SK-N-SH (cell line): ENCODE measurements at regions not wholly inside any gene's neighbourhood (a gene's known extent, or its start where the extent isn't known, plus 50 kb on each side); places are given as distances from the start of the nearest gene placed in this dataset.

ENCODE experiments used
- CTCF ChIA-PET: fragments of 300-600, 350-600 bp; formaldehyde crosslinking; extraction: SDS; loops from one replicate; lab custom pipeline; 2021; lab: Yijun Ruan, JAX
- POLR2A ChIA-PET: fragments of 350-600 bp; sonication (Branson Sonifier 250); formaldehyde crosslinking; extraction: SDS; loops from one replicate; lab custom pipeline; 2020; ENCODE audit warnings: antibody characterized with exemption, inconsistent platforms; lab: Yijun Ruan, JAX
- DNase-seq: peaks from one replicate; pipeline ENCODE4 v3.0.0; 2012
- H2AFZ ChIP-seq: fragments of 200-600 bp; sonication (generic); 2 replicates; pipeline ENCODE4 v1.8.1; 2016; ENCODE audit warnings: antibody characterized with exemption, mild to moderate bottlenecking, low read depth
- H3F3A ChIP-seq: fragments of 200-600 bp; sonication (generic); replicated peaks from 2 replicates; pipeline ENCODE3; 2016; ENCODE audit warnings: antibody characterized with exemption, mild to moderate bottlenecking; ENCODE audit not compliant: insufficient read depth
- H3K27ac ChIP-seq, 2 experiments: fragments of 200-500 bp in 1 of 2; fragments of 200-600 bp in 1 of 2; sonication (Bioruptor generic) in 1 of 2; sonication (generic), shearing (Covaris generic) in 1 of 2; 2 replicates each; pipeline versions ENCODE4 v1.5.1 to v1.6.1; 2014 to 2016; ENCODE audit warnings: low read depth in 2 of 2, inconsistent platforms in 1 of 2, low read length in 1 of 2, mild to moderate bottlenecking in 1 of 2, mixed read lengths in 1 of 2
- H3K27me3 ChIP-seq: fragments of 200-600 bp; sonication (generic), shearing (Covaris generic); 2 replicates; pipeline ENCODE4 v1.6.1; 2016; ENCODE audit warnings: mixed run types; ENCODE audit not compliant: insufficient read depth
- H3K36me3 ChIP-seq, 2 experiments: fragments of 200-500 bp in 1 of 2; fragments of 200-600 bp in 1 of 2; sonication (Bioruptor generic) in 1 of 2; sonication (generic) in 1 of 2; replicated peaks in 1 of 2; 2 replicates each; pipeline versions ENCODE3 to v1.5.1; 2014 to 2016; ENCODE audit warnings: low read length in 1 of 2, mild to moderate bottlenecking in 1 of 2; ENCODE audit not compliant: insufficient read depth in 2 of 2, control insufficient read depth in 1 of 2
- H3K4me1 ChIP-seq, 2 experiments: fragments of 200-500 bp in 1 of 2; fragments of 200-600 bp in 1 of 2; sonication (Bioruptor generic) in 1 of 2; sonication (generic), shearing (Covaris generic) in 1 of 2; 2 replicates each; pipeline versions ENCODE4 v1.5.1 to v1.6.1; 2014 to 2016; ENCODE audit warnings: low read depth in 1 of 2, low read length in 1 of 2, mixed run types in 1 of 2; ENCODE audit not compliant: insufficient read depth in 2 of 2, control insufficient read depth in 1 of 2
- H3K4me2 ChIP-seq: fragments of 200-600 bp; sonication (generic), shearing (Covaris generic); 2 replicates; pipeline ENCODE4 v1.6.1; 2017; ENCODE audit warnings: mixed run types
- H3K4me3 ChIP-seq, 2 experiments: fragments of 200-500 bp in 1 of 2; fragments of 200-600 bp in 1 of 2; sonication (Bioruptor generic) in 1 of 2; sonication (generic), shearing (Covaris generic) in 1 of 2; 2 replicates each; pipeline versions ENCODE4 v1.5.1 to v1.8.1; 2014 to 2016; ENCODE audit warnings: low read depth in 2 of 2, inconsistent platforms in 1 of 2, low read length in 1 of 2, mild to moderate bottlenecking in 1 of 2, mixed read lengths in 1 of 2, moderate library complexity in 1 of 2
- H3K79me2 ChIP-seq: fragments of 200-600 bp; sonication (generic); 2 replicates; pipeline ENCODE4 v1.8.1; 2017; ENCODE audit warnings: mild to moderate bottlenecking; ENCODE audit not compliant: insufficient read depth
- H3K9ac ChIP-seq: fragments of 200-600 bp; sonication (generic); 2 replicates; pipeline ENCODE4 v1.6.1; 2017; ENCODE audit warnings: mixed run types
- H3K9me2 ChIP-seq: fragments of 200-600 bp; sonication (generic); 2 replicates; pipeline ENCODE4 v1.6.1; 2017; ENCODE audit warnings: mixed run types
- H3K9me3 ChIP-seq: fragments of 200-600 bp; sonication (generic); 2 replicates; pipeline ENCODE4 v1.6.1; 2017; ENCODE audit warnings: mixed run types, mild to moderate bottlenecking, moderate library complexity
- H4K20me1 ChIP-seq: fragments of 200-600 bp; sonication (generic); 2 replicates; pipeline ENCODE4 v1.6.1; 2017; ENCODE audit warnings: mild to moderate bottlenecking, mixed run types; ENCODE audit not compliant: insufficient read depth
- EZH2phosphoT487 ChIP-seq: fragments of 200-600 bp; sonication (generic); IDR thresholded peaks from 2 replicates; pipeline ENCODE4 v1.6.1; 2017; ENCODE audit warnings: low read depth, mixed run types, mild to moderate bottlenecking, antibody characterized with exemption, moderate library complexity, borderline replicate concordance
- FOSL2 ChIP-seq: IDR thresholded peaks from 2 replicates; pipeline ENCODE4 v1.4.0; 2012; ENCODE audit warnings: low read depth, mild to moderate bottlenecking, moderate library complexity, borderline replicate concordance
- FOXM1 ChIP-seq: IDR thresholded peaks from 2 replicates; pipeline ENCODE4 v1.4.0; 2012; ENCODE audit warnings: low read depth, mild to moderate bottlenecking
- GABPA ChIP-seq: IDR thresholded peaks from 2 replicates; pipeline ENCODE4 v1.4.0; 2012; ENCODE audit warnings: low read depth, mild to moderate bottlenecking
- GATA2 ChIP-seq: sonication (generic); formaldehyde crosslinking; IDR thresholded peaks from 2 replicates; pipeline ENCODE4 v1.5.0; 2020; ENCODE audit warnings: mild to moderate bottlenecking, missing genetic modification reagents
- IRF3 ChIP-seq: fragments of 150-350 bp; IDR thresholded peaks from 2 replicates; pipeline ENCODE4 v1.6.1; 2016; ENCODE audit warnings: mild to moderate bottlenecking, low read depth, low read length
- MAX ChIP-seq: IDR thresholded peaks from 2 replicates; pipeline ENCODE4 v1.4.0; 2012; ENCODE audit warnings: low read depth
- MXI1 ChIP-seq: IDR thresholded peaks from 2 replicates; pipeline ENCODE4 v1.6.1; 2012; ENCODE audit warnings: mild to moderate bottlenecking, low read depth, low read length, improper control_type of control experiment
- NFIC ChIP-seq: IDR thresholded peaks from 2 replicates; pipeline ENCODE4 v1.4.0; 2012; ENCODE audit warnings: borderline replicate concordance
- RCOR1 ChIP-seq: fragments of 150-350 bp; IDR thresholded peaks from 2 replicates; pipeline ENCODE4 v1.6.1; 2017; ENCODE audit warnings: antibody characterized with exemption, low read length
- REST ChIP-seq: IDR thresholded peaks from 2 replicates; pipeline ENCODE4 v1.6.1; 2012; ENCODE audit warnings: mild to moderate bottlenecking, low read depth, low read length, moderate library complexity
- SIN3A ChIP-seq: IDR thresholded peaks from 2 replicates; pipeline ENCODE4 v1.6.1; 2012; ENCODE audit warnings: low read depth, mild to moderate bottlenecking, low read length, moderate library complexity, borderline replicate concordance
- TAF1 ChIP-seq: IDR thresholded peaks from 2 replicates; pipeline ENCODE4 v1.6.1; 2012; ENCODE audit warnings: low read depth, mild to moderate bottlenecking, low read length, moderate library complexity, borderline replicate concordance
- TCF12 ChIP-seq: IDR thresholded peaks from 2 replicates; pipeline ENCODE4 v1.4.0; 2012
- TEAD4 ChIP-seq: IDR thresholded peaks from 2 replicates; pipeline ENCODE4 v1.4.0; 2012; ENCODE audit warnings: mild to moderate bottlenecking, borderline replicate concordance; ENCODE audit not compliant: insufficient read depth
- ZBTB33 ChIP-seq: IDR thresholded peaks from 2 replicates; pipeline ENCODE4 v1.4.0; 2012; ENCODE audit warnings: low read depth, borderline replicate concordance
- WGBS: methylation state at CpG from one replicate; pipeline ENCODE4 v1.1.6; 2017; ENCODE audit warnings: low lambda C conversion rate; 5-methylcytosine and 5-hydroxymethylcytosine counted together
- TF ChIP-seq, protein P1 (sequence below): fragments of 200-600 bp; sonication (generic); IDR thresholded peaks from 2 replicates; pipeline ENCODE4 v1.6.1; 2017; ENCODE audit warnings: antibody characterized with exemption, mild to moderate bottlenecking, moderate library complexity

- TF ChIP-seq, protein P1, sequence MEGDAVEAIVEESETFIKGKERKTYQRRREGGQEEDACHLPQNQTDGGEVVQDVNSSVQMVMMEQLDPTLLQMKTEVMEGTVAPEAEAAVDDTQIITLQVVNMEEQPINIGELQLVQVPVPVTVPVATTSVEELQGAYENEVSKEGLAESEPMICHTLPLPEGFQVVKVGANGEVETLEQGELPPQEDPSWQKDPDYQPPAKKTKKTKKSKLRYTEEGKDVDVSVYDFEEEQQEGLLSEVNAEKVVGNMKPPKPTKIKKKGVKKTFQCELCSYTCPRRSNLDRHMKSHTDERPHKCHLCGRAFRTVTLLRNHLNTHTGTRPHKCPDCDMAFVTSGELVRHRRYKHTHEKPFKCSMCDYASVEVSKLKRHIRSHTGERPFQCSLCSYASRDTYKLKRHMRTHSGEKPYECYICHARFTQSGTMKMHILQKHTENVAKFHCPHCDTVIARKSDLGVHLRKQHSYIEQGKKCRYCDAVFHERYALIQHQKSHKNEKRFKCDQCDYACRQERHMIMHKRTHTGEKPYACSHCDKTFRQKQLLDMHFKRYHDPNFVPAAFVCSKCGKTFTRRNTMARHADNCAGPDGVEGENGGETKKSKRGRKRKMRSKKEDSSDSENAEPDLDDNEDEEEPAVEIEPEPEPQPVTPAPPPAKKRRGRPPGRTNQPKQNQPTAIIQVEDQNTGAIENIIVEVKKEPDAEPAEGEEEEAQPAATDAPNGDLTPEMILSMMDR: no peak
- TF ChIP-seq FOXM1 (no peak), RCOR1 (no peak), MXI1 (no peak), TEAD4 (no peak), SIN3A (no peak)
- no peaks in the 10 kb centered on the region for H3K36me3 ChIP-seq
Measured at GRCh38 chr5:110062246-110062645, 372.5 kb downstream of the MAN2A1 start.

GRCh38 chr5:110063640-110064602 is 374.2 kb downstream of the MAN2A1 start:
- Histone ChIP-seq H3K79me2 (no peaks in the 10 kb centered on the region), H3K27ac (no peak overlapping the region), H3K4me2 (no peak overlapping the region), H3K36me3 (no peaks in the 10 kb centered on the region), H4K20me1 (no peaks in the 10 kb centered on the region), H2AFZ (no peak overlapping the region), H3K4me3 (no peak overlapping the region), H3F3A (no peaks in the 10 kb centered on the region), H3K9me2 (no peaks in the 10 kb centered on the region), H3K9ac (no peak overlapping the region), H3K27me3 (no peaks in the 10 kb centered on the region), H3K4me1 (peaks cover 0 to 2% of the 10 kb centered on the region in 2 experiments; a peak in 2 of 4 replicates), H3K9me3 (no peaks in the 10 kb centered on the region)
- ChIA-PET POLR2A (no interaction called here), CTCF (interaction anchor here (1.3 kb wide), 1 partner anchor 11 kb away, joined by 3 read pairs; no protein-coding TSS in a partner anchor)
- 63% methylated on average over 7 of the region's 7 CpGs for WGBS
- no peak for DNase-seq
- TF ChIP-seq NFIC (no peak; the same call in 1 of the 2 replicates), FOSL2 (peak; percentile 63; the same call in 1 of the 2 replicates), EZH2phosphoT487 (no peak), TAF1 (no peak), ZBTB33 (no peak), GABPA (no peak), REST (no peak), MAX (no peak), IRF3 (no peak), TCF12 (peak; percentile 58), GATA2 (CRISPR knock-in tag) (no peak)

More at GRCh38 chr5:110062246-110062645, 372.5 kb downstream of the MAN2A1 start:
- no peaks in the 10 kb centered on the region for H4K20me1 ChIP-seq
- no peak overlapping the region for H3K9ac ChIP-seq
- H3K27ac ChIP-seq: no peak overlapping the region
- H3K4me1 ChIP-seq: peaks cover 0 to 9% of the 10 kb centered on the region in 2 experiments; a peak in 2 of 4 replicates
- no peak overlapping the region for H2AFZ ChIP-seq
- no peaks in the 10 kb centered on the region for H3F3A ChIP-seq
- H3K9me2 ChIP-seq: no peaks in the 10 kb centered on the region
- DNase-seq: no peak
- H3K9me3 ChIP-seq: no peaks in the 10 kb centered on the region
- H3K79me2 ChIP-seq: no peaks in the 10 kb centered on the region
- H3K4me2 ChIP-seq: no peak overlapping the region
- CTCF ChIA-PET: interaction anchor here (0.6 kb wide), 1 partner anchor 375 kb away, joined by 3 read pairs; no protein-coding TSS in a partner anchor
- 67% methylated on average over 1 of the region's 1 CpG for WGBS
- H3K27me3 ChIP-seq: no peaks in the 10 kb centered on the region
- no peak overlapping the region for H3K4me3 ChIP-seq
- POLR2A ChIA-PET: no interaction called here
